BE2C (cell line): ENCODE measurements at regions not wholly inside any gene's neighbourhood (a gene's known extent, or its start where the extent isn't known, plus 50 kb on each side); places are given as distances from the start of the nearest gene placed in this dataset.

Source experiments
- DNase-seq: peaks from one replicate; pipeline ENCODE4 v3.0.0-alpha.2; 2020
- H3K27me3 ChIP-seq: fragments of 250-450 bp; sonication (Bioruptor Pico); 2 replicates; pipeline ENCODE4 v1.5.1; 2020; ENCODE audit warnings: mild to moderate bottlenecking
- H3K36me3 ChIP-seq: fragments of 250-450 bp; sonication (Bioruptor Pico); 2 replicates; pipeline ENCODE4 v1.5.1; 2020; ENCODE audit warnings: mild to moderate bottlenecking
- H3K4me1 ChIP-seq: fragments of 250-450 bp; sonication (Bioruptor Pico); 2 replicates; pipeline ENCODE4 v1.5.1; 2020
- H3K4me3 ChIP-seq: 2 replicates; pipeline ENCODE4 v1.5.1; 2011; ENCODE audit warnings: low read depth, low read length
- H3K9me3 ChIP-seq: fragments of 250-450 bp; sonication (Bioruptor Pico); 2 replicates; pipeline ENCODE4 v1.5.1; 2020
- TF ChIP-seq, protein P1 (sequence below): IDR thresholded peaks from 2 replicates; pipeline ENCODE4 v1.5.1; 2012; ENCODE audit warnings: mild to moderate bottlenecking, low read depth, low read length

DNA sequence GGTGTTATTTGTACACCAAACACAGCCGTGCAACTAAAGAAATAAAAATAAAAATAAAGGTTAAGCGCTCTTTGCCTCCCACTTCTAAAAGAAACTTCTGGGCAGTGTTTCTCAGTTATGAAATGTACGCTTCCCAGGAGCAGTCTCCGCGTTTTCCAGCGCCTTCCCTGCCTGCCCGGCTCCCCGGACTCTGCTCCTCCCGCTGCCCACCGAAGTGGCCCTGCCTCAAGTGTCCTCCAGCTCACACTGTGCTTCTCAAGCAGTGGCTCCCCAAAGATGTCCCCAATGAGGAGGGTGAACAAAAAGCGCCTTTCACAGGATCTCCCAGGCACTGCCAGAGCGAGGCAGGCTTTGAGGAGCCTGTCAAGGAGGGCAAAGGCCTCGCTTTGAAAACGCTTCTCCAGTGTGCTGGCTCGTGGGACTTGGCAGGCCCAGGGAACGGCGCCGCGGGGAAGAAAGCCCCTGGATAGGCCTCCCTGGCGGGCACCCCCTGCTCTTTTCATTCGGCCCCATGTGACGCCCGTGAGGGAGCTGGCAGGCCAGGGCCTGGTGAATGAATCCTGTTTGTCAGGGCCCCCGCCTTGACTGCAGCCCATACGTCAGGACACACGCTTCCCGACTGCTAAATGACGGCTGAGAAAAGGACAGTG, 187.1 kb downstream of the FOXO1 start:
- Histone ChIP-seq H3K4me1 (no peaks in the 10 kb centered on the region), H3K36me3 (no peaks in the 10 kb centered on the region), H3K4me3 (no peak overlapping the region), H3K9me3 (no peaks in the 10 kb centered on the region), H3K27me3 (no peaks in the 10 kb centered on the region; the same call in 1 of the 2 replicates)
- TF ChIP-seq, protein P1, sequence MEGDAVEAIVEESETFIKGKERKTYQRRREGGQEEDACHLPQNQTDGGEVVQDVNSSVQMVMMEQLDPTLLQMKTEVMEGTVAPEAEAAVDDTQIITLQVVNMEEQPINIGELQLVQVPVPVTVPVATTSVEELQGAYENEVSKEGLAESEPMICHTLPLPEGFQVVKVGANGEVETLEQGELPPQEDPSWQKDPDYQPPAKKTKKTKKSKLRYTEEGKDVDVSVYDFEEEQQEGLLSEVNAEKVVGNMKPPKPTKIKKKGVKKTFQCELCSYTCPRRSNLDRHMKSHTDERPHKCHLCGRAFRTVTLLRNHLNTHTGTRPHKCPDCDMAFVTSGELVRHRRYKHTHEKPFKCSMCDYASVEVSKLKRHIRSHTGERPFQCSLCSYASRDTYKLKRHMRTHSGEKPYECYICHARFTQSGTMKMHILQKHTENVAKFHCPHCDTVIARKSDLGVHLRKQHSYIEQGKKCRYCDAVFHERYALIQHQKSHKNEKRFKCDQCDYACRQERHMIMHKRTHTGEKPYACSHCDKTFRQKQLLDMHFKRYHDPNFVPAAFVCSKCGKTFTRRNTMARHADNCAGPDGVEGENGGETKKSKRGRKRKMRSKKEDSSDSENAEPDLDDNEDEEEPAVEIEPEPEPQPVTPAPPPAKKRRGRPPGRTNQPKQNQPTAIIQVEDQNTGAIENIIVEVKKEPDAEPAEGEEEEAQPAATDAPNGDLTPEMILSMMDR = no peak
- no peak for DNase-seq

DNA sequence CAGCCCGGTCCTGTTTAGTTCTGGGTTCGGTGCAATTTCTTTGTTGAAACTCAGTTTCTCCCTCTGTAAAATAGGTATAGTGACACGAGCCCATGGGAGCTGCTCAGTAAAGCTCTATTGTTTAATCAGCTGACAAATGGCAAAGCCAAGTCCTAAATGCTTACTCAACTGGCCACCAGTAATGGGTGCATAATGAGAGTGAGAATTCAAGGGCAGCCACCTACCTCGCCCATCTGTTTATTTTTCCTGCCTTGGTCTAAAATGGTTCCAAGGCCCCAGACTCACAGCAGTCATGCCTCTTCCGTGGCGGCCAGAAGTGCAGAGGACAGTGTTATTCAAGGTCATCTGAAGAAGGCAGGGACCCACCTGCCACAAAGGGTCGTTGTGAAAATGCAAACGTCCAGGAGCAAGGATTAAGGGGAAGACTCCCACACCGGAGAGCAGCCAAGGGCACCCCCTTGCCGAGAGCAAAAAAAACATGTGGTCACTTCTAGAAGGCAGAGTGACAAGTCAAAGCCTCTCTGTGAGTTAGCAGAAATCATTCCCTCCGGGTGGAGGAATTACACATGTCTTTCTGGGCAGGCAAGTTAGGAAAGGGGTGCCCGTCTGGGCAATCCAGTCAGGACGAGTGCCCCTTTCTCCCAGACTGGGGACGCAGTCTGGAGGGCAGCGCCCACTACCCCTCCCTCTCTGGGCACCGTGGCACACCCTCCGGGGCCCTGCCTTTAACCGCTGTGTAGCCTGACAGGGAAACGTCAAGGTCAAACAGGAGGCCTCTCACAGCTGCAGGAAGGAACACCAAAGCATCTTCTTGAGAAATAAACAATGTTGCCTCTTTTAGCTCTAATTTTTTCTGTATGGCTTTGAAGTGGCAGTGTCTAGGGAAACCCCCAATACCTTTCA, 186.2 kb downstream of the FOXO1 start:
- Histone ChIP-seq H3K9me3 (no peaks in the 10 kb centered on the region), H3K36me3 (no peaks in the 10 kb centered on the region), H3K27me3 (no peaks in the 10 kb centered on the region; the same call in 1 of the 2 replicates), H3K4me1 (no peaks in the 10 kb centered on the region), H3K4me3 (no peak overlapping the region)
- TF ChIP-seq, protein P1 = no peak
- no peak for DNase-seq

DNA sequence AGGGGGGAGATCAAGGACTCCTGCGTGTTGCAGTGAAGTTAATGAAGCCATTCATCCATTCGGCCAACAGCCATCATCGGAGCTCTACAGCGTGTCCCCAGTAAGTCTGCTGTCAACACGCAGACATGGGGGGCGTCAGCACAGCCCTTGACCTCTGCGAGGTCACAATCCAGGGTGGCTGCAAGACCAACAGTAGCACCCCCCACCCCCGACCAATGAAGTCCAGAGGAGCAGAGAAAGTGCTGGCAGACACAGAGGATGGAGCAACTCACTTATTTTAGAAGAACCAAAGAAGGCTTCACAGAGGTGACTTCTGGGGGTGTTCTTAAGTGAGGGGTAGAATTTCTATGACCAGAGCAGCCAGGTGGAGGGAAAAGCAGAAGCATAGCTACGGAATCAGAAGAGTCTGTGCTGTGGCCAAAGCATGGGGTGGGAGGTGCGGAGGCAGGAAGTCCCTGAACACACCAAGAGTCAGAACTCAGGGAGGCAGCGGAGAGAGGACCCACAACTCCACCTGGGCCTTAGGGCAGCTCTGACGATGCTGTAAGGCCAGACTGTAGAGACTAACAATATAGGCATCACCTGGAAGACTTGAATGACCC, 185.4 kb downstream of the FOXO1 start:
- no peaks in the 10 kb centered on the region for H3K36me3 ChIP-seq
- no peaks in the 10 kb centered on the region for H3K4me1 ChIP-seq
- no peaks in the 10 kb centered on the region; the same call in 1 of the 2 replicates for H3K27me3 ChIP-seq
- no peaks in the 10 kb centered on the region for H3K9me3 ChIP-seq
- TF ChIP-seq, protein P1 = no peak
- no peak overlapping the region for H3K4me3 ChIP-seq
- no peak for DNase-seq

DNA sequence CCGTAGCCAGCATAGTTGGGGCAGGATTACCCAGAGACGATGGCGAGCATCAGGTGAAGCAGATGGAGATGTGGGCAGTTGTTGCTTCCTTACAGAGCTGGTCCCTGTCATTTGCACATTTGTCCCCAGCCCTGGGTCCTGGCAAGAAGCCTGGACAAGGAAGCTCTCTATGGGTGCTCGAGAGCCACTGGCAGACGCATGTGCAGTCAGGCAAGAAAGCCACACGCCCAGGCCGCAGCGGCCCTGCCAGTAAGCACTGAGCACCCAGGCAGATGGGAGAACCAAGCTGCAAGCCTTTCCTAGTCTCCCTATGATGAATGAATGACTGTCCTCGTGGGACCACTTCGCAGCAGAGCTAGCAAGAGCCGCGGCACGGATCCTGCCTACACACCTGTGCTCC, 182.8 kb downstream of the FOXO1 start:
- no peaks in the 10 kb centered on the region for H3K4me1 ChIP-seq
- no peaks in the 10 kb centered on the region; the same call in 1 of the 2 replicates for H3K27me3 ChIP-seq
- H3K36me3 ChIP-seq = no peaks in the 10 kb centered on the region
- no peak for DNase-seq
- TF ChIP-seq, protein P1 = no peak
- no peak overlapping the region for H3K4me3 ChIP-seq
- H3K9me3 ChIP-seq = no peaks in the 10 kb centered on the region

DNA sequence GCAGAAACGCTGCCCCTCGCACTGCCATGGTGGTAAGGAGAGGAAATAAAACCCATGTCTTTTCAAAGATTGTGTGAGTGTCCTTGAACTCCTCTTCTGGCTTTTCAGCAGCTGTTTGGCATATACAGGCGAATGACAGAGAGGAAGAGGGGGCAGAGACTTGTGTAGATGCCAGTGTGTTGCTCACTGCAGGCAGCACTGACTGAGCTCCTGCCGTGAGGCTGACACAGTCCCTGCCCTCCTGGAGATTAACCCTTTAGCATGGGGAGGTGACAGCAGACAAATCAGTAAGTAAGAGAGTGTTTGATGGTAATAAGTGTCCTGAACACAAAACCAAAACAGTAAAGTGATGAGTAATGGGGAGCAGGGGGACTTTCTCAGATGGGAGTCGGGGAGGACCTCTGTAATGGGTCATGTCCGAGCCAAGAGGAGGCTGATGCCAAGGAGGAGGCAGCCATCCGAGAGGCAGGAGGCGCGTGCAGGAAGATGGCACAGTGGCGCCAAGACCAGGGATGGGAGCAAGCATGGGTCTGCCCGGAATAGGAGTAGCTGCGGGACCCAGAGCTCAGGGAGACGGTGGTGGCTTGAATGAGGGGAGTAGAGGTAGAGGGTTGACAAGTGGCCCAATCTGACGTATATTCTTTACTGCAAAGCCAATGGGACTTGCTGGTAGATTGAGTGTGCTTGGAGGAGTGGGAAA, 182.2 kb downstream of the FOXO1 start:
- H3K9me3 ChIP-seq = no peaks in the 10 kb centered on the region
- no peaks in the 10 kb centered on the region for H3K36me3 ChIP-seq
- no peaks in the 10 kb centered on the region for H3K4me1 ChIP-seq
- no peaks in the 10 kb centered on the region; the same call in 1 of the 2 replicates for H3K27me3 ChIP-seq
- H3K4me3 ChIP-seq = no peak overlapping the region
- no peak for DNase-seq
- TF ChIP-seq, protein P1 = no peak
